Fibroblast of lung (primary cell): ENCODE measurements at regions not wholly inside any gene's neighbourhood (a gene's known extent, or its start where the extent isn't known, plus 50 kb on each side); places are given as distances from the start of the nearest gene placed in this dataset.

Experiments used
- CTCF ChIP-seq, 2 donors: IDR thresholded peaks in 1 of 2; conservative IDR thresholded peaks in 1 of 2; 1 replicate in 1 of 2; 2 replicates in 1 of 2; pipeline ENCODE4 v1.5.1; 2011 to 2012; ENCODE audit warnings: low read length in 2 of 2, control low read depth in 1 of 2, inconsistent platforms in 1 of 2, low read depth in 1 of 2, mild to moderate bottlenecking in 1 of 2
- EZH2 ChIP-seq: IDR thresholded peaks from 2 replicates; pipeline ENCODE4 v1.5.1; 2012; ENCODE audit warnings: low read length, control low read depth, mild to moderate bottlenecking; ENCODE audit errors: missing control alignments

GRCh38 chr7:51477323-51477722, 160.7 kb upstream of the COBL start:
- TF ChIP-seq CTCF (conservative IDR thresholded peaks at IDR 0.05 in 1 of 2, IDR thresholded peaks at IDR 0.05 in 1 of 2; ENCODE audit: low read depth in 1 of 2, low read length in 2 of 2) = no peak
- TF ChIP-seq EZH2 = no peak
